Subcutaneous abdominal adipose tissue (tissue), 5 donors: ENCODE measurements at regions not wholly inside any gene's neighbourhood (a gene's known extent, or its start where the extent isn't known, plus 50 kb on each side); places are given as distances from the start of the nearest gene placed in this dataset.

Experiments
- H3K27ac ChIP-seq: one replicate; pipeline ENCODE4 v1.7.0; 2013; ENCODE audit warnings: low read depth, mild to moderate bottlenecking, inconsistent platforms, low read length, moderate library complexity
- H3K27me3 ChIP-seq, 5 donors: one replicate each; pipeline ENCODE4 v1.7.0; 2013; ENCODE audit warnings: low read length in 5 of 5, inconsistent platforms in 1 of 5; ENCODE audit not compliant: control insufficient read depth in 5 of 5, insufficient read depth in 4 of 5
- H3K36me3 ChIP-seq, 5 donors: one replicate each; pipeline ENCODE4 v1.7.0; 2013; ENCODE audit warnings: low read length in 5 of 5; ENCODE audit not compliant: control insufficient read depth in 5 of 5, insufficient read depth in 5 of 5
- H3K4me1 ChIP-seq, 5 donors: one replicate each; pipeline ENCODE4 v1.7.0; 2013; ENCODE audit warnings: low read length in 5 of 5, mild to moderate bottlenecking in 3 of 5, moderate library complexity in 1 of 5; ENCODE audit not compliant: control insufficient read depth in 5 of 5, insufficient read depth in 5 of 5
- H3K4me3 ChIP-seq, 5 donors: one replicate each; pipeline ENCODE4 v1.7.0; 2013; ENCODE audit warnings: low read length in 5 of 5, low read depth in 1 of 5
- H3K9ac ChIP-seq, 5 donors: one replicate each; pipeline ENCODE4 v1.7.0; 2013; ENCODE audit warnings: low read length in 5 of 5, mild to moderate bottlenecking in 4 of 5, moderate library complexity in 3 of 5
- H3K9me3 ChIP-seq, 5 donors: one replicate each; pipeline ENCODE4 v1.7.0; 2013; ENCODE audit warnings: low read length in 5 of 5; ENCODE audit not compliant: control insufficient read depth in 5 of 5
- donor health status: healthy.
- donor health status: healthy.
- donor health status: healthy.
- donor health status: healthy.
- donor health status: healthy.

DNA sequence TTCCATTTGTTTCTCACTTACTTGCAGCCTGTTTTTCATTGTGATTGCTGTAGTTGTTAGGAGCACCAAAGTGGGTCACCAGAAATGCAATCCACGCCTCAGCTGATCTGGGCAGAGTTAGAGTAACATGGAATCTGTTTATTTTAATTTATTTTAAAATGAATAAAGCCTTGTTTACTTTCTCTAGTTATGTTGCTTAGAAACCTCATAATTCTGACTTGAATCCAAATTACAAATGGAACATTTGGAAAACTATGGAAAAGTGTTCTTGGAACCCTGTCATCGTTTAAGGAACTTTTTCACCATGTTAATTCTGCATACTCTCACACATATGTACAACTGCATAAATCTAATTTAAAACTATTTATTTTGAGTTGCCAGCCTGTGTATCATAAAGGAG, 92.2 kb upstream of the DAAM1 start:
- no peak overlapping the region for H3K9ac ChIP-seq
- no peaks in the 10 kb centered on the region for H3K36me3 ChIP-seq
- H3K4me3 ChIP-seq, result no peak overlapping the region
- H3K27me3 ChIP-seq, result peaks cover 0 to 7% (median 5%) of the 10 kb centered on the region in 5 donors
- no peak overlapping the region for H3K27ac ChIP-seq
- H3K9me3 ChIP-seq, result no peaks in the 10 kb centered on the region
- H3K4me1 ChIP-seq, result no peaks in the 10 kb centered on the region

DNA sequence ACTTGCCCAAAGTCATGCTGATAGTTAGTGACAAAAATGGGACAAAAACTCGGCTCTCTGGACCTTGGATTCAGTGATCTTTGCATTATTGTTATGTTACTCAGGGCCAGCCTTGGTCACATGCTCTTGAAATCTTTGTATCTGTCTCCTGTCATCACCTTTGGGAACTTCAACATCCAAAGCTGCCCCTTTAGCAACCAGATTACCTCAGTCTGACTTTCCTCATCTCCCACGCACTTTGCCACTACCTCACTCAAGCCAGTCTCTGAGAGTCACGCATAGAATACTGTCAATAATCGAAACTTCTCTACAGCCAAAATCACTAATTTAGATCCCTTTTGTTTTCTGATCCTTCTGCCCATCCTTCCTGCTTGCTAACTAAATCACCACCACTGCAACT, 90.8 kb upstream of the DAAM1 start:
- H3K4me1 ChIP-seq, result no peaks in the 10 kb centered on the region

DNA sequence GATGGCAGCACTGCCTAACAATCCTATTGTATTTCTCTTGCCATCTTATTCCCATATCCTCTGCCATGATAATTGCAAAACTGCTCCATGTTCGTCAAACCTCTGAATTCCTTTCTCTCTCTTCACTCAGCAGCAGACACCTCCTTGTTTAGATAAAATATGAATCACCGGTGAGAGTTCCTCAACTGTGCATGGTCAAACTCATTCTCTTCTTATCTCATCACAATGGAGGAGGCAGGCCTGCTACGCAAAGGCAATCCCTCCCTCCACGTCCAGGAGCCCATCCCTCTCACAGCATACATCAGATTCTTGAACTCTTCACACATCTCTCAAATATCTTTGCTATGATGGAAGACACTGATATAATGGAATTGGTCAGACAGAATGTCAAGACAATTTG, 90.1 kb upstream of the DAAM1 start:
- Histone ChIP-seq H3K9ac (no peak overlapping the region), H3K4me1 (no peaks in the 10 kb centered on the region), H3K27me3 (peaks cover 0 to 7% (median 3%) of the 10 kb centered on the region in 5 donors), H3K9me3 (no peaks in the 10 kb centered on the region), H3K4me3 (no peak overlapping the region), H3K36me3 (no peaks in the 10 kb centered on the region), H3K27ac (no peak overlapping the region)

More for the DNA sequence above, 90.8 kb upstream of the DAAM1 start:
- H3K27ac ChIP-seq, result no peak overlapping the region
- H3K9me3 ChIP-seq, result no peaks in the 10 kb centered on the region
- no peak overlapping the region for H3K9ac ChIP-seq
- peaks cover 3 to 7% (median 5%) of the 10 kb centered on the region in 5 donors for H3K27me3 ChIP-seq
- H3K4me3 ChIP-seq, result no peak overlapping the region
- H3K36me3 ChIP-seq, result no peaks in the 10 kb centered on the region

DNA sequence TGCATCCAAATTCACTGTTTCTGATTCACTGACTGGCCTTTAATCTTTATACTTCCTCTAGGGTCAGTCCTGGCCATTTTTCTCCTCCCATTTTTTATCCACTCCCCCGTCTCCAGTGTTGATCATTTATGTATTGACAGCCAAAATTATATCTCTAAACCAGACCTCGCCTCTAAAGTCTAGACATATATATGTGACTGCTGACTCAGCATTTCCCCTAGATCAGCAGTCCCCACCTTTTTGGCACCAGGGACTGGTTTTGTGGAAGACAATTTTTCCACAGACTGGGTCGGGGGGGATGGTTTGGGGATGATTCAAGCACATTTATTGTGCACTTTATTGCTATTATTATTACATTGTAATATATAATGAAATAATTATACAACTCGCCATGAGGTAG, 88.3 kb upstream of the DAAM1 start:
- Histone ChIP-seq H3K9ac (no peak overlapping the region), H3K27ac (no peak overlapping the region), H3K4me1 (no peaks in the 10 kb centered on the region), H3K27me3 (peaks cover 0 to 7% (median 3%) of the 10 kb centered on the region in 5 donors), H3K4me3 (no peak overlapping the region), H3K36me3 (no peaks in the 10 kb centered on the region), H3K9me3 (no peaks in the 10 kb centered on the region)

DNA sequence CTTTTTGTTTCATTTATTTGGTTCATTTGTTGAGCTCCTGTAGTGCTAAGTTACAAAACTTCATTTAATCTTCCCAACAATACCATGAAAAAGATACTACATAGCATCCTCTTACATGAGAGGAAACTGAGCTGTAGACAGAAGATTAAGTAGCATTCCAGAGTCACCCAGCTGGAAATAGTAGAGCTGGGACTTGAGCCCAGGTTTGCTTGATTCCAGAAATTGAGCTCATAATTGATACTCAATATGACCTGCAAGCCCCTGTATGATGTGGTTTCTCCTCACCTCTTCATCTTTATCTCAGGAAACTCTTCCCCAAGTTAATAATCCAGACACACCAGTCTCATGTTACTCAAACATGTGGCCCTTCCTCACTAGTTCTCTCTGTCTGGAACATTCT, 87.0 kb upstream of the DAAM1 start:
- no peaks in the 10 kb centered on the region for H3K36me3 ChIP-seq
- no peak overlapping the region for H3K9ac ChIP-seq
- H3K27me3 ChIP-seq, result peaks cover 0 to 7% (median 3%) of the 10 kb centered on the region in 5 donors
- H3K9me3 ChIP-seq, result no peaks in the 10 kb centered on the region
- no peak overlapping the region for H3K27ac ChIP-seq
- no peak overlapping the region for H3K4me3 ChIP-seq
- H3K4me1 ChIP-seq, result no peaks in the 10 kb centered on the region

DNA sequence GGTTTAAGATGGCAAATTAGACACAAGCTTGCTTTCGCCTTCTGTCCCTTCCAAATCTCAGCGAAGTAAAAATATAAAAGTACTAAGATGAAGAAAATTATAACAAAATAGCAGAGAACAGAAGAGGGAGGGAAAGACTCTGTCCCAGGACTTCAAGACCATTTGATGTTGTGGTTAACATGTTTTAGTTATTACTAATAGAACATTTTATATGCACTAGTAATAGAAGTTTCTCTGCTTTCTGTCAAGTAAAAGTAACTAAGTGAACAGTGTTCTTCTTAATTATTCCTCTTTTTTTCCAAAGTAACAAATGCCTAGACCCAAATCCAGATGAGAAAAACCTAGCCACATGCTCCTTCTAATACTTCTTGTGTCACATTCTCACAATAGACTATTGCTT, 85.1 kb upstream of the DAAM1 start:
- H3K36me3 ChIP-seq, result no peaks in the 10 kb centered on the region
- no peak overlapping the region for H3K27ac ChIP-seq

DNA sequence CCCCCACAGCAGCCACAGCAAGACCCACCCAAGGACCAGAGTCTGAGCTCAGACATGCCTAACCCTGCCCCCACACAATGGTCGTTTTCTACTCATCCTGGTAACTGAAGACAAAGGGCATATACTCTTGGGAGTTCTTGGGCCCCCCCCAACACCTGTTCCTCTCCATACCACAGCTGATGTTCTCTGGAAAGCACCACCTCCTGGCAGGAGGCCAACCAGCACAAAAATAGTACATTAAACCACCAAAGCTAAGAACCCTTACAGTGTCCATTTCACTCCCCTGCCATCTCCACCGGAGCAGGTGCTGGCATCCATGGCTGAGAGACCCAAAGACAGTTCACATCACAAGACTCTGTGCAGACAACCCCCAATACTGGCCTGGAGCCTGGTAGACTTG, 80.6 kb upstream of the DAAM1 start:
- no peaks in the 10 kb centered on the region for H3K9me3 ChIP-seq
- H3K36me3 ChIP-seq, result no peaks in the 10 kb centered on the region
- no peak overlapping the region for H3K9ac ChIP-seq
- H3K27me3 ChIP-seq, result no peaks in the 10 kb centered on the region
- no peak overlapping the region for H3K27ac ChIP-seq
- H3K4me3 ChIP-seq, result no peak overlapping the region
- H3K4me1 ChIP-seq, result no peaks in the 10 kb centered on the region

More for the DNA sequence above, 85.1 kb upstream of the DAAM1 start:
- H3K4me3 ChIP-seq, result no peak overlapping the region
- H3K9ac ChIP-seq, result no peak overlapping the region
- H3K4me1 ChIP-seq, result no peaks in the 10 kb centered on the region
- H3K9me3 ChIP-seq, result no peaks in the 10 kb centered on the region
- H3K27me3 ChIP-seq, result peaks cover 0 to 7% (median 3%) of the 10 kb centered on the region in 5 donors

DNA sequence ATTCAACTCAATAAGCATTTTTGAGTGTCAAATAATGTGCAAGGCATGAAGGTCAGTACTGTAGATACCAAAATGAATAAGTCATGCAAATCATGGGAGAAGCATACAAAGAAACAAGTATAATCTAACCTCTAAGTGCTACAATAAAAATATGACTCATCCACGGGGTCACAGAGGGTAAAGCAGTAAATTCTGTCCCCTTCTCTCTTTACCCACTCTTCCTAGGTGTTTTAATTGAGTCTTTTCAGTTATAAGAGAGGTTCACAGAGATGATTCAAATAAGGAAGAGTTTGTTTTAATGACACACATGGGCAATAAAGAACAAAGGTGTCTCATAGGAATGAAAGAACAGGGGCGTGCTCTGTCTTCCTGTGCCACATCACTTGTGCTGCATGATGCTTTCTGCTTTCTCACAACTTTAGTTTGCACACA, 71.5 kb upstream of the DAAM1 start:
- no peaks in the 10 kb centered on the region for H3K27me3 ChIP-seq
- no peak overlapping the region for H3K4me3 ChIP-seq
- no peaks in the 10 kb centered on the region for H3K4me1 ChIP-seq
- H3K9ac ChIP-seq, result no peak overlapping the region
- H3K36me3 ChIP-seq, result no peaks in the 10 kb centered on the region
- no peak overlapping the region for H3K27ac ChIP-seq
- no peaks in the 10 kb centered on the region for H3K9me3 ChIP-seq

DNA sequence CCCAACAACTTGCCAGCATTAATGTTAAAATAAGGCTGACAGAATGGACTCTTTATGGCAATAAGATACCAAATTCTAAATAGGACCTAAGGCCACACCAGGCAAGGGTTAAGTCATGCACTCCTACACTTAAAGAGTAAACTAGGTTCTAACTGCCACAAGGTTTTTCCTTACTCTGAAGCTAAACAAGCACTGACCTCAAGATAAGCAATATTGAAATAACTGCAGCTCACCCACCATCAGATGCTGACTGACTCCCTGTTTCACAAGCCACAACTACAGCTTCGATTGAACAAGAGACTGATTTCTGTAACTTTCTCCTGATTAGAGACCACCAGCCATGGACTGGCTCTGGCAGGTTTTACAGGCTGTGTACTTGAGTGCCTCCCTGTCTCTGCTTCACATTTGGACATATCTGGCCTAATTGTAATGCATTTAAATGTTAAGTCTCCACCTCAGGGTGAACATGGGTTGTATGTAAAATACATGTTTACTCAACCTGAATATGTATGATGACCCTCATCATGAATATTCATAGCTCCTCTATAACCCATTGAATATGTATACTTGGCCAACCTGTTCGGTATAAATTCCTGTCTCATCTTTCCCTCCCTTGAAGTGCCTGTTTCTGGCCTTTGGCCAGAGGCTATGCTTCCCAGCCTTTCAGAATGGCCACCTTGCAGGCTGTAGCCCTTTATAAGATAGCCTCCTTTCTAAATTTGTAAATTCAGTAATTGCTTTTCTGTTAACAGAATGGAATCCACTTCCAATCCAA, 70.5 kb upstream of the DAAM1 start:
- Histone ChIP-seq H3K4me3 (no peak overlapping the region), H3K9ac (no peak overlapping the region), H3K36me3 (no peaks in the 10 kb centered on the region), H3K27me3 (no peaks in the 10 kb centered on the region), H3K27ac (no peak overlapping the region), H3K9me3 (no peaks in the 10 kb centered on the region), H3K4me1 (no peaks in the 10 kb centered on the region)

DNA sequence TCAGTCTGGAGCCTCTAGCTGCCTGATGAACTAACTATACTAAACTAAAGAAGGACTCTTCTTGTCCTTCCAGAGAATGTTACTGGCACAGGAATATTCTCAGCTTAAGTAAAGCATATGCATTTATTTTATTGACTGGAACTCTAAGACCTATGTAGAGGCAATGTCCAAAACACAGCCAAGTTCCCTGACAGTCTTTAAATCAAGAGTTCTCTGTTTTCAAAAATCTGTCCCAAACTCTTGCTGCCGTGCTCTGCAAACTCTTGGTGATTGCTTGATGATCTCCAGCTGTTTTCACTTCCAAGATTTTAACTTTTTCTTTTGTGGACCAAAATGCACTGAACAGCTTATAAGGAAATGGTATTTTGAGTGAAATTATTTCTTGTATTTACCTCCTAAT, 67.5 kb upstream of the DAAM1 start:
- Histone ChIP-seq H3K4me3 (no peak overlapping the region), H3K4me1 (no peaks in the 10 kb centered on the region), H3K9ac (no peak overlapping the region), H3K9me3 (no peaks in the 10 kb centered on the region), H3K27ac (no peak overlapping the region), H3K36me3 (no peaks in the 10 kb centered on the region), H3K27me3 (no peaks in the 10 kb centered on the region)
